PC-3 (cell line): ENCODE measurements at regions not wholly inside any gene's neighbourhood (a gene's known extent, or its start where the extent isn't known, plus 50 kb on each side); places are given as distances from the start of the nearest gene placed in this dataset.

Experiments
- ATAC-seq: fragments of 200-7000 bp; cut with Tn5 transposase; 2 replicates; pipeline ENCODE4 v1.9.1; 2020; ENCODE audit warnings: mild to moderate bottlenecking, moderate library complexity
- BruUV-seq: library from RNA; stranded (reverse); fragments of 400-500 nt; replicated peaks from 2 replicates; lab custom pipeline; 2021; lab: Mats Ljungman, UMichigan
- CTCF ChIA-PET: fragments of 300-600 bp; sonication (Branson Sonifier 250); formaldehyde crosslinking; loops from one replicate; lab custom pipeline; 2022; ENCODE audit warnings: antibody characterized with exemption; lab: Charles Lee
- POLR2A ChIA-PET: fragments of 300-600 bp; sonication (Branson Sonifier 250); formaldehyde crosslinking; loops from one replicate; lab custom pipeline; 2022; ENCODE audit warnings: antibody characterized with exemption; ENCODE audit not compliant: unreplicated experiment; lab: Charles Lee
- DNase-seq: peaks from one replicate; pipeline ENCODE4 v3.0.0-alpha.2; 2015
- H2AFZ ChIP-seq: fragments of 300-600 bp; sonication (generic); 2 replicates; pipeline ENCODE4 v1.6.0; 2016; ENCODE audit warnings: antibody characterized with exemption, low read length
- H3F3A ChIP-seq: fragments of 300-600 bp; sonication (generic); one replicate; pipeline ENCODE4 v1.6.0; 2017; ENCODE audit warnings: antibody characterized with exemption, low read length, control low read depth, mild to moderate bottlenecking; ENCODE audit not compliant: unreplicated experiment
- H3K27ac ChIP-seq: fragments of 300-600 bp; sonication (generic); 2 replicates; pipeline ENCODE4 v1.5.1; 2016; ENCODE audit warnings: mild to moderate bottlenecking, low read length
- H3K27me3 ChIP-seq: fragments of 300-600 bp; sonication (generic); 2 replicates; pipeline ENCODE4 v1.6.1; 2016; ENCODE audit warnings: low read length, mixed read lengths
- H3K36me3 ChIP-seq: fragments of 300-600 bp; sonication (generic); 2 replicates; pipeline ENCODE4 v1.6.1; 2016; ENCODE audit warnings: low read depth, mixed run types, low read length, mixed read lengths
- H3K4me1 ChIP-seq: fragments of 300-600 bp; sonication (generic); 2 replicates; pipeline ENCODE4 v1.5.1; 2016; ENCODE audit warnings: low read length; ENCODE audit not compliant: insufficient read depth
- H3K4me2 ChIP-seq: fragments of 300-600 bp; sonication (generic); 2 replicates; pipeline ENCODE4 v1.6.0; 2016; ENCODE audit warnings: low read length
- H3K4me3 ChIP-seq: fragments of 300-600 bp; sonication (generic); 2 replicates; pipeline ENCODE4 v1.5.1; 2016; ENCODE audit warnings: mild to moderate bottlenecking, low read length, mixed read lengths
- H3K79me2 ChIP-seq: fragments of 300-600 bp; sonication (generic); 2 replicates; pipeline ENCODE4 v1.6.1; 2017; ENCODE audit warnings: low read length, mixed read lengths
- H3K9ac ChIP-seq: fragments of 300-600 bp; sonication (generic); 2 replicates; pipeline ENCODE4 v1.6.0; 2016; ENCODE audit warnings: mild to moderate bottlenecking, low read length
- H3K9me2 ChIP-seq: fragments of 300-600 bp; sonication (generic); replicated peaks from 2 replicates; pipeline ENCODE4 v1.6.1; 2016; ENCODE audit warnings: mixed run types, low read length, mixed read lengths
- H3K9me3 ChIP-seq: fragments of 300-600 bp; sonication (generic); 2 replicates; pipeline ENCODE4 v1.6.1; 2016; ENCODE audit warnings: low read length, mixed read lengths
- H4K20me1 ChIP-seq: fragments of 300-600 bp; sonication (generic); 2 replicates; pipeline ENCODE4 v1.6.1; 2016; ENCODE audit warnings: low read length, mixed read lengths
- EZH2 ChIP-seq: fragments of 300-600 bp; sonication (generic); IDR thresholded peaks from one replicate; pipeline ENCODE4 v1.6.1; 2017; ENCODE audit warnings: antibody characterized with exemption, mild to moderate bottlenecking, low read length; ENCODE audit not compliant: unreplicated experiment
- EZH2phosphoT487 ChIP-seq: fragments of 300-600 bp; sonication (generic); IDR thresholded peaks from 2 replicates; pipeline ENCODE4 v1.6.1; 2018; ENCODE audit warnings: mild to moderate bottlenecking, antibody characterized with exemption, low read length, borderline replicate concordance
- intact Hi-C: fragments of 100-400 bp; cut with micrococcal nuclease; formaldehyde crosslinking; loops from 2 replicates; pipeline ENCODE4 v1.9.0; 2023
- TF ChIP-seq, protein P1 (sequence below): fragments of 300-600 bp; sonication (generic); conservative IDR thresholded peaks from 2 replicates; pipeline ENCODE4 v1.5.1; 2017; ENCODE audit warnings: antibody characterized with exemption, low read depth, mild to moderate bottlenecking, low read length

DNA sequence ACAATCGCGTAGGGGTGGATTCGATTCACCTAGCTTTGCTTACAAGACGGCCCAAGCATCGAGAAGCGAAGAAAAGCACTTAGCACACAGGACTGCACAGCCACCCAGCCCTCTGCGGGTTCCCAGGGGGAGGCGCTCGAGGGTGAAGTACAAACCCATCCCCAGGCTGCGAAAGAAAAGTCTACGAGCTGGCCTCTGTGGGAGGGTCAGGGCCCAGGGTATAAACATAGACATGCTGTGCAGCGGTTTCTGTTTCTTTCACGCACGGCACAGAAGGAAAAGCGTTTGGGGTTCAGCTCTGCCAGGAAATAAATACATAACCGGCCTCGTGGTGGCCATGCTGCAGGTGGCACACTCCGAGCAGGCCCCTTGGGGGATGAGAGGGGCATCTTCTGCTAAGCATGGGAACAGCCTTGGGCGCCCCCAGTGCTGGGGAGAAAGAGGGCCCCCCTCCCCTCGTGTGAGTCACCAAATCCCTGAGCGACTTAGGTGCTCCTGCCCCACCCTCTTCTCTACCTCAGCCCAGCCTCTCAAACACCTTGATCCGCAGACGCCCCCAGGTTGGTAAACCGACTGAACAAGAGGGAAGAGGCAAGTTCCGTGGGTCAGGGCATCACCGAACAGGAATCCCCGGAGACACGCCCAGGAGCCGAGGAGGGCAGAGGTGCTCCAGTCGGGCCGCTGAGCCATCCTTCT, 91.6 kb upstream of the RIPOR2 start:
- H2AFZ ChIP-seq, result no peak overlapping the region
- no peaks in the 10 kb centered on the region for H3K36me3 ChIP-seq
- H3K4me3 ChIP-seq, result no peak overlapping the region
- ChIA-PET CTCF (no interaction called here), POLR2A (interaction anchor here (0.7 kb wide), 1 partner anchor 490 kb away, joined by 3 read pairs; no protein-coding TSS in a partner anchor)
- H3K9me2 ChIP-seq, result no peaks in the 10 kb centered on the region
- TF ChIP-seq, protein P1, sequence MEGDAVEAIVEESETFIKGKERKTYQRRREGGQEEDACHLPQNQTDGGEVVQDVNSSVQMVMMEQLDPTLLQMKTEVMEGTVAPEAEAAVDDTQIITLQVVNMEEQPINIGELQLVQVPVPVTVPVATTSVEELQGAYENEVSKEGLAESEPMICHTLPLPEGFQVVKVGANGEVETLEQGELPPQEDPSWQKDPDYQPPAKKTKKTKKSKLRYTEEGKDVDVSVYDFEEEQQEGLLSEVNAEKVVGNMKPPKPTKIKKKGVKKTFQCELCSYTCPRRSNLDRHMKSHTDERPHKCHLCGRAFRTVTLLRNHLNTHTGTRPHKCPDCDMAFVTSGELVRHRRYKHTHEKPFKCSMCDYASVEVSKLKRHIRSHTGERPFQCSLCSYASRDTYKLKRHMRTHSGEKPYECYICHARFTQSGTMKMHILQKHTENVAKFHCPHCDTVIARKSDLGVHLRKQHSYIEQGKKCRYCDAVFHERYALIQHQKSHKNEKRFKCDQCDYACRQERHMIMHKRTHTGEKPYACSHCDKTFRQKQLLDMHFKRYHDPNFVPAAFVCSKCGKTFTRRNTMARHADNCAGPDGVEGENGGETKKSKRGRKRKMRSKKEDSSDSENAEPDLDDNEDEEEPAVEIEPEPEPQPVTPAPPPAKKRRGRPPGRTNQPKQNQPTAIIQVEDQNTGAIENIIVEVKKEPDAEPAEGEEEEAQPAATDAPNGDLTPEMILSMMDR, result no peak
- TF ChIP-seq EZH2 (no peak), EZH2phosphoT487 (no peak)
- no peaks in the 10 kb centered on the region for H4K20me1 ChIP-seq
- intact Hi-C loops, result no loop called here
- no peak for ATAC-seq
- no TSS peak for BruUV-seq
- no peaks in the 10 kb centered on the region for H3K9me3 ChIP-seq
- DNase-seq, result no peak
- no peak overlapping the region for H3K27ac ChIP-seq
- no peaks in the 10 kb centered on the region for H3K27me3 ChIP-seq
- no peaks in the 10 kb centered on the region for H3F3A ChIP-seq
- no peaks in the 10 kb centered on the region for H3K4me1 ChIP-seq
- no peak overlapping the region for H3K9ac ChIP-seq
- H3K4me2 ChIP-seq, result no peak overlapping the region
- no peaks in the 10 kb centered on the region for H3K79me2 ChIP-seq

DNA sequence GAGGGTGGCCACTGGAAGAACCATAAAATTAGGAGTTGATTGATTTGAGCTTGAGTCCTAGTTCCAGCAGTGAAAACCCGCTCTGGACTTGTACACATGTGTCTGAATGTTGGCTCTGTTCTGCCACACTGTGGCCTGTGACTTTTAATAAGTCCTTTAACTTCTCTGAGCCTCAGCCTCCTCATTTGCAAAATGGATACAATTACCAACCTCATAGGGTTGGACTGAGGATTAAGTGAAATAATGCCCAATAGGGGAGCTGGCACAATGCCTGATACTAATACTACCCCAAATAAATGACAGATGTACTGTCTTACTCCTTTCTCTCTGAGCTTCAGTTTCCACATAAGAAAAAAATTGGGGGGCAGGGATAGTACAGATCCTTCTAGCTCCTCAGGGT, 92.6 kb upstream of the RIPOR2 start:
- CTCF ChIA-PET, result interaction anchor here (0.6 kb wide), 1 partner anchor 444 kb away, joined by 4 read pairs; no protein-coding TSS in a partner anchor
- no peaks in the 10 kb centered on the region for H3K9me2 ChIP-seq

More for the DNA sequence above, 92.6 kb upstream of the RIPOR2 start:
- Histone ChIP-seq H3K4me1 (no peaks in the 10 kb centered on the region), H3F3A (no peaks in the 10 kb centered on the region), H3K4me2 (no peak overlapping the region), H4K20me1 (no peaks in the 10 kb centered on the region), H3K27me3 (no peaks in the 10 kb centered on the region), H3K79me2 (no peaks in the 10 kb centered on the region), H3K36me3 (no peaks in the 10 kb centered on the region), H3K27ac (no peak overlapping the region), H3K9me3 (no peaks in the 10 kb centered on the region), H3K4me3 (no peak overlapping the region), H2AFZ (no peak overlapping the region), H3K9ac (no peak overlapping the region)
- DNase-seq (no peak), ATAC-seq (no peak)
- POLR2A ChIA-PET, result interaction anchor here (0.7 kb wide), 1 partner anchor 31 kb away, joined by 3 read pairs; no protein-coding TSS in a partner anchor
- BruUV-seq, result no TSS peak
- TF ChIP-seq EZH2phosphoT487, result no peak
- no peak for TF ChIP-seq EZH2
- TF ChIP-seq, protein P1, result no peak
- intact Hi-C loops, result no loop called here
